ENCODE measurements at regions not wholly inside any gene's neighbourhood (a gene's known extent, or its start where the extent isn't known, plus 50 kb on each side); places are given as distances from the start of the nearest gene placed in this dataset.

GRCh38 chr15:95286352-95286880, 1044.1 kb upstream of the NR2F2 start:
- H3K4me3 ChIP-seq (ENCODE audit: control insufficient read depth, low read depth, low read length) = no peak overlapping the region
- DNase-seq (ENCODE audit: low read depth) = no peak
- TF ChIP-seq CTCF (IDR thresholded peaks at IDR 0.05; ENCODE audit: control insufficient read depth, insufficient read depth, low read depth, low read length, missing control alignments) = no peak

- no peak for TF ChIP-seq CTCF (IDR thresholded peaks at IDR 0.05; ENCODE audit: control insufficient read depth, insufficient read depth, low read depth, low read length, missing control alignments)
- H3K4me3 ChIP-seq (ENCODE audit: control insufficient read depth, low read depth, low read length) = no peak overlapping the region
- DNase-seq (ENCODE audit: low read depth) = no peak
Observed at GRCh38 chr15:95287720-95288103, 1042.8 kb upstream of the NR2F2 start.

- TF ChIP-seq CTCF (IDR thresholded peaks at IDR 0.05; ENCODE audit: control insufficient read depth, insufficient read depth, low read depth, low read length, missing control alignments) = no peak
- no peak overlapping the region for H3K4me3 ChIP-seq (ENCODE audit: control insufficient read depth, low read depth, low read length)
- no peak for DNase-seq (ENCODE audit: low read depth)
Observed at GRCh38 chr15:95288626-95289025, 1041.9 kb upstream of the NR2F2 start.

- no peak for TF ChIP-seq CTCF (IDR thresholded peaks at IDR 0.05; ENCODE audit: control insufficient read depth, insufficient read depth, low read depth, low read length, missing control alignments)
- no peak overlapping the region for H3K4me3 ChIP-seq (ENCODE audit: control insufficient read depth, low read depth, low read length)
- DNase-seq (ENCODE audit: low read depth) = no peak
Observed at GRCh38 chr15:95290176-95290974, 1040.1 kb upstream of the NR2F2 start.

GRCh38 chr15:95291898-95292472, 1038.5 kb upstream of the NR2F2 start:
- DNase-seq (ENCODE audit: low read depth) = no peak
- H3K4me3 ChIP-seq (ENCODE audit: control insufficient read depth, low read depth, low read length) = no peak overlapping the region
- peak; percentile 49 for TF ChIP-seq CTCF (IDR thresholded peaks at IDR 0.05; ENCODE audit: control insufficient read depth, insufficient read depth, low read depth, low read length, missing control alignments)

- no peak overlapping the region for H3K4me3 ChIP-seq (ENCODE audit: control insufficient read depth, low read depth, low read length)
- DNase-seq (ENCODE audit: low read depth) = no peak
- no peak for TF ChIP-seq CTCF (IDR thresholded peaks at IDR 0.05; ENCODE audit: control insufficient read depth, insufficient read depth, low read depth, low read length, missing control alignments)
Observed at GRCh38 chr15:95292785-95293450, 1037.6 kb upstream of the NR2F2 start.

Data from AG09309 (cell line).